HCT116 (cell line): ENCODE measurements at regions not wholly inside any gene's neighbourhood (a gene's known extent, or its start where the extent isn't known, plus 50 kb on each side); places are given as distances from the start of the nearest gene placed in this dataset.

ENCODE experiments used
- ATAC-seq: fragments of 200-7000 bp; cut with Tn5 transposase; 2 replicates; pipeline ENCODE4 v1.9.1; 2020; ENCODE audit warnings: mild to moderate bottlenecking, moderate library complexity
- BruUV-seq: library from RNA; stranded (reverse); fragments of 400-500 nt; replicated peaks from 2 replicates; lab custom pipeline; 2021; lab: Mats Ljungman, UMichigan
- CTCF ChIA-PET: fragments of 300-600 bp; sonication (Branson Sonifier 250); formaldehyde crosslinking; loops from one replicate; lab custom pipeline; 2021; ENCODE audit warnings: antibody characterized with exemption; lab: Charles Lee
- POLR2A ChIA-PET: fragments of 300-600, 350-600 bp; sonication (Branson Sonifier 250); formaldehyde crosslinking; loops from one replicate; lab custom pipeline; 2021; ENCODE audit warnings: antibody characterized with exemption; lab: Charles Lee
- RAD21 ChIA-PET, 2 experiments: fragments of 300-600 bp; sonication (Branson Sonifier 250); formaldehyde crosslinking; loops; one replicate each; lab custom pipeline; 2023; ENCODE audit warnings: low total read pairs in 2 of 2; ENCODE audit not compliant: uncharacterized antibody in 2 of 2, unreplicated experiment in 2 of 2, low non-redundant PET in 1 of 2; lab: Charles Lee
- DNase-seq: peaks from one replicate; pipeline ENCODE4 v3.0.0-alpha.2; 2010; ENCODE audit warnings: low read depth, low spot score
- H2AFZ ChIP-seq: fragments of 200-600 bp; shearing (Covaris generic), sonication (generic); 2 replicates; pipeline ENCODE4 v1.6.1; 2017; ENCODE audit warnings: low read depth, mixed run types, mixed read lengths, antibody characterized with exemption, low read length; ENCODE audit not compliant: poor library complexity, severe bottlenecking
- H3K27ac ChIP-seq: 2 replicates; pipeline ENCODE4 v1.5.1; 2012; ENCODE audit warnings: low read depth, low read length
- H3K27me3 ChIP-seq: fragments of 200-600 bp; sonication (generic); 2 replicates; pipeline ENCODE4 v1.6.1; 2016; ENCODE audit warnings: mixed run types, low read length, mixed read lengths; ENCODE audit not compliant: insufficient read depth
- H3K36me3 ChIP-seq, 2 experiments: fragments of 200-500 bp in 1 of 2; fragments of 200-600 bp in 1 of 2; sonication (Bioruptor generic) in 1 of 2; sonication (generic) in 1 of 2; 2 replicates each; pipeline versions ENCODE4 v1.5.1 to v1.6.1; 2014 to 2016; ENCODE audit warnings: low read length in 2 of 2, inconsistent platforms in 1 of 2, mixed read lengths in 1 of 2, mixed run types in 1 of 2; ENCODE audit not compliant: insufficient read depth in 2 of 2, control insufficient read depth in 1 of 2
- H3K4me1 ChIP-seq, 2 experiments: fragments of 200-600 bp in 1 of 2; sonication (generic) in 1 of 2; 2 replicates each; pipeline versions ENCODE4 v1.5.1 to v1.6.1; 2012 to 2017; ENCODE audit warnings: low read length in 2 of 2, inconsistent platforms in 1 of 2, mild to moderate bottlenecking in 1 of 2, mixed read lengths in 1 of 2, mixed run types in 1 of 2, moderate library complexity in 1 of 2; ENCODE audit not compliant: insufficient read depth in 2 of 2, control insufficient read depth in 1 of 2
- H3K4me2 ChIP-seq: fragments of 200-600 bp; sonication (generic); 2 replicates; pipeline ENCODE4 v1.6.1; 2017; ENCODE audit warnings: mixed run types, low read length, mixed read lengths
- H3K4me3 ChIP-seq, 2 experiments: fragments of 200-600 bp in 1 of 2; sonication (generic) in 1 of 2; replicated peaks in 1 of 2; 2 replicates each; pipeline ENCODE4 v1.5.1; 2011 to 2016; ENCODE audit warnings: low read length in 2 of 2, control low read depth in 1 of 2, low read depth in 1 of 2, mild to moderate bottlenecking in 1 of 2, mixed read lengths in 1 of 2, mixed run types in 1 of 2
- H3K79me2 ChIP-seq: fragments of 200-600 bp; sonication (generic); 2 replicates; pipeline ENCODE4 v1.6.1; 2017; ENCODE audit warnings: mild to moderate bottlenecking, mixed run types, low read length, moderate library complexity, mixed read lengths; ENCODE audit not compliant: insufficient read depth
- H3K9ac ChIP-seq: fragments of 200-600 bp; sonication (generic); 2 replicates; pipeline ENCODE4 v1.6.1; 2016; ENCODE audit warnings: low read length, mixed read lengths
- H3K9me2 ChIP-seq: fragments of 200-600 bp; sonication (generic), shearing (Covaris generic); 2 replicates; pipeline ENCODE4 v1.6.1; 2017; ENCODE audit warnings: mixed run types, mild to moderate bottlenecking, moderate library complexity; ENCODE audit not compliant: insufficient read depth
- H3K9me3 ChIP-seq, 2 experiments: fragments of 200-500 bp in 1 of 2; fragments of 200-600 bp in 1 of 2; sonication (Bioruptor generic) in 1 of 2; sonication (generic) in 1 of 2; 2 replicates each; pipeline ENCODE4 v1.6.1; 2014 to 2017; ENCODE audit warnings: low read length in 2 of 2, mixed read lengths in 2 of 2, inconsistent platforms in 1 of 2, low read depth in 1 of 2, mild to moderate bottlenecking in 1 of 2, mixed run types in 1 of 2, moderate library complexity in 1 of 2; ENCODE audit not compliant: control insufficient read depth in 1 of 2, insufficient read depth in 1 of 2
- H4K20me1 ChIP-seq: fragments of 200-600 bp; sonication (generic), shearing (Covaris generic); 2 replicates; pipeline ENCODE4 v1.6.1; 2017; ENCODE audit warnings: mixed run types, mild to moderate bottlenecking, moderate library complexity; ENCODE audit not compliant: insufficient read depth
- EZH2 ChIP-seq: fragments of 200-600 bp; sonication (generic); IDR thresholded peaks from 2 replicates; pipeline ENCODE4 v1.6.1; 2017; ENCODE audit warnings: antibody characterized with exemption, mixed run types
- EZH2phosphoT487 ChIP-seq: fragments of 200-600 bp; IDR thresholded peaks from 2 replicates; pipeline ENCODE4 v1.6.1; 2018; ENCODE audit warnings: antibody characterized with exemption, borderline replicate concordance
- FOSL1 ChIP-seq: IDR thresholded peaks from 2 replicates; pipeline ENCODE4 v1.6.1; 2012; ENCODE audit warnings: low read depth
- JUND ChIP-seq: IDR thresholded peaks from 2 replicates; pipeline ENCODE4 v1.6.1; 2012
- POLR2A ChIP-seq: IDR thresholded peaks from 2 replicates; pipeline ENCODE4 v1.7.0; 2011; ENCODE audit warnings: borderline replicate concordance; ENCODE audit not compliant: insufficient read depth, insufficient read length; ENCODE audit errors: extremely low read depth
- REST ChIP-seq: IDR thresholded peaks from 2 replicates; pipeline ENCODE4 v1.6.1; 2012; ENCODE audit warnings: low read depth
- SRF ChIP-seq: IDR thresholded peaks from 2 replicates; pipeline ENCODE4 v1.6.1; 2012; ENCODE audit warnings: low read depth
- ZFX ChIP-seq: fragments of 450-650 bp; IDR thresholded peaks from 2 replicates; pipeline ENCODE4 v1.6.1; 2017
- intact Hi-C: fragments of 100-400 bp; cut with micrococcal nuclease; formaldehyde crosslinking; loops from 2 replicates; pipeline ENCODE4 v1.10.0; 2022

- no peaks in the 10 kb centered on the region; the same call in 1 of the 2 replicates for H3K9me2 ChIP-seq
- no peak overlapping the region for H3K4me2 ChIP-seq
- CTCF ChIA-PET = no interaction called here
- intact Hi-C loops = no loop called here
- H4K20me1 ChIP-seq = no peaks in the 10 kb centered on the region
- H3K4me1 ChIP-seq = peaks cover 5 to 25% of the 10 kb centered on the region in 2 experiments; a peak in 2 of 4 replicates
- H3K36me3 ChIP-seq = no peaks in the 10 kb centered on the region
- TF ChIP-seq REST (no peak), EZH2 (no peak)
- TF ChIP-seq, all 23 proteins: peak for 0
- ATAC-seq (no peak), DNase-seq (no peak)
- POLR2A ChIA-PET = no interaction called here
- Histone ChIP-seq H2AFZ (no peak overlapping the region), H3K79me2 (no peaks in the 10 kb centered on the region), H3K27me3 (no peaks in the 10 kb centered on the region), H3K27ac (no peak overlapping the region), H3K9me3 (no peaks in the 10 kb centered on the region), H3K9ac (no peak overlapping the region), H3K4me3 (no peak overlapping the region)
- RAD21 ChIA-PET = no interaction called here
- BruUV-seq = no TSS peak
Observed at GRCh38 chr9:115997923-115998322, 155.7 kb upstream of the PAPPA start.

DNA sequence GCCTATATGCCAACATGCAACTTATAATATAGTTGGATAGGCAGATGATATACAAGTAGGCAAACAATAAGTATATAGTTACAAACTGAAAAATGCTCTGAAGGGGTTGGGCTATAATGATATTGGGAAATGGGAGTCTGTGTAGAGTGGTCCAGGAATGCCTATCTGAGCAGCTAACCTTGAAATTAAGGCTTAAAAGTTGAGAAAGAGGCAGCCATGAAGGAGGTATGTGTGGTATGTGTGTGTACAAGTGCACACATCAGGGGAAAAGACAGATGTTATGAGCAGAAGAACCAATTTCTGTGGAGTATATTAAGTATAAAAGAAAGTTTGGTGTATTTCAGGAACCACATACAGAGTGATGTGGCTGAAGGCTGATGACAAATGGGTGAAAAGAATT, 154.9 kb upstream of the PAPPA start:
- Histone ChIP-seq H3K9ac (no peak overlapping the region), H3K4me1 (peaks cover 5 to 26% of the 10 kb centered on the region in 2 experiments; a peak in 2 of 4 replicates), H3K9me3 (no peaks in the 10 kb centered on the region), H3K36me3 (no peaks in the 10 kb centered on the region), H3K9me2 (no peaks in the 10 kb centered on the region; the same call in 1 of the 2 replicates), H4K20me1 (no peaks in the 10 kb centered on the region), H3K4me3 (no peak overlapping the region), H3K27ac (no peak overlapping the region), H3K4me2 (no peak overlapping the region), H3K27me3 (no peaks in the 10 kb centered on the region), H2AFZ (no peak overlapping the region), H3K79me2 (no peaks in the 10 kb centered on the region)
- DNase-seq = no peak
- TF ChIP-seq EZH2phosphoT487 = no peak
- TF ChIP-seq ZFX = no peak
- no peak for TF ChIP-seq JUND
- TF ChIP-seq SRF = no peak
- no peak for TF ChIP-seq POLR2A
- no peak for TF ChIP-seq FOSL1
- ATAC-seq = no peak
- ChIA-PET RAD21 (no interaction called here), POLR2A (interaction anchor here (1.1 kb wide), 1 partner anchor 9 kb away, joined by 3 read pairs; no protein-coding TSS in a partner anchor), CTCF (no interaction called here)
- BruUV-seq = no TSS peak
- intact Hi-C loops = no loop called here
